Left renal cortex interstitium (tissue), 4 donors: ENCODE measurements at regions not wholly inside any gene's neighbourhood (a gene's known extent, or its start where the extent isn't known, plus 50 kb on each side); places are given as distances from the start of the nearest gene placed in this dataset.
A peak's percentile ranks its signal among the peaks of the same experiment; 100 is the strongest.
"Not testable (repeated sequence)": the region's sequence is repeated elsewhere in the genome, so short reads cannot be mapped to it uniquely, and the experiment has no call there.

Experiments used
- DNase-seq, 4 donors: peaks; one replicate each; pipeline ENCODE4 v3.0.0-alpha.2; 2013; ENCODE audit warnings: low read depth in 4 of 4, low spot score in 2 of 4, missing footprints in 1 of 4

- DNase-seq: no peak
These were observed 490.2 kb upstream of the ADAMTS9 start for GRCh38 chr3:65177960-65178376.

- DNase-seq: no peak
These were observed 486.9 kb upstream of the ADAMTS9 start for GRCh38 chr3:65174713-65175112.

- DNase-seq: no peak
These were observed 486.0 kb upstream of the ADAMTS9 start for GRCh38 chr3:65173841-65174240.

GRCh38 chr3:65172209-65172608 lies 484.4 kb upstream of the ADAMTS9 start:
- no peak for DNase-seq

- DNase-seq: peak in 1 of 4 donors; percentile 32
These were observed 482.7 kb upstream of the ADAMTS9 start for GRCh38 chr3:65170390-65171042.

GRCh38 chr3:65169961-65170360 lies 482.2 kb upstream of the ADAMTS9 start:
- no peak for DNase-seq

- DNase-seq: no peak
These were observed 480.7 kb upstream of the ADAMTS9 start for GRCh38 chr3:65168547-65168946.

GRCh38 chr3:65166531-65166930 lies 478.7 kb upstream of the ADAMTS9 start:
- no peak for DNase-seq

- no peak for DNase-seq
These were observed 470.2 kb upstream of the ADAMTS9 start for GRCh38 chr3:65158023-65158422.

GRCh38 chr3:65153850-65154512 lies 466.2 kb upstream of the ADAMTS9 start:
- no peak for DNase-seq

GRCh38 chr3:65151666-65152065 lies 463.9 kb upstream of the ADAMTS9 start:
- DNase-seq: no peak

- no peak for DNase-seq
These were observed 462.1 kb upstream of the ADAMTS9 start for GRCh38 chr3:65149877-65150276.

GRCh38 chr3:65148687-65149086 lies 460.9 kb upstream of the ADAMTS9 start:
- DNase-seq: no peak

GRCh38 chr3:65146179-65146578 lies 458.4 kb upstream of the ADAMTS9 start:
- DNase-seq: no peak

- DNase-seq: no peak
These were observed 457.9 kb upstream of the ADAMTS9 start for GRCh38 chr3:65145680-65146079.

GRCh38 chr3:65144791-65145351 lies 457.1 kb upstream of the ADAMTS9 start:
- no peak for DNase-seq

GRCh38 chr3:65142456-65142855 lies 454.7 kb upstream of the ADAMTS9 start:
- DNase-seq: no peak

GRCh38 chr3:65138556-65138955 lies 450.8 kb upstream of the ADAMTS9 start:
- DNase-seq: no peak

- DNase-seq: not testable (repeated sequence)
These were observed 446.0 kb upstream of the ADAMTS9 start for GRCh38 chr3:65133752-65134151.

GRCh38 chr3:65130782-65131181 lies 443.0 kb upstream of the ADAMTS9 start:
- DNase-seq: no peak

- DNase-seq: no peak
These were observed 440.5 kb upstream of the ADAMTS9 start for GRCh38 chr3:65128346-65128745.
